Cardiac fibroblast (primary cell): ENCODE measurements at regions not wholly inside any gene's neighbourhood (a gene's known extent, or its start where the extent isn't known, plus 50 kb on each side); places are given as distances from the start of the nearest gene placed in this dataset.
"Not testable (repeated sequence)": the region's sequence is repeated elsewhere in the genome, so short reads cannot be mapped to it uniquely, and the experiment has no call there.

Experiments used
- DNase-seq, 2 donors: peaks; one replicate each; pipeline versions ENCODE4 v3.0.0 to v3.0.0-alpha.2; 2010; ENCODE audit warnings: low read depth in 2 of 2
- H3K4me3 ChIP-seq, 2 donors: replicated peaks in 1 of 2; 1 replicate in 1 of 2; 2 replicates in 1 of 2; pipeline ENCODE4 v1.5.1; 2011; ENCODE audit warnings: low read depth in 2 of 2, low read length in 2 of 2, mild to moderate bottlenecking in 2 of 2, moderate library complexity in 1 of 2
- CTCF ChIP-seq: IDR thresholded peaks from one replicate; pipeline ENCODE4 v1.5.1; 2011; ENCODE audit warnings: low read depth, mild to moderate bottlenecking, low read length, inconsistent platforms

GRCh38 chr2:239801404-239802184 lies 223.5 kb downstream of the NDUFA10 start:
- H3K4me3 ChIP-seq = no peak overlapping the region
- DNase-seq = no peak
- no peak for TF ChIP-seq CTCF

GRCh38 chr2:239800785-239801386 lies 224.3 kb downstream of the NDUFA10 start:
- TF ChIP-seq CTCF = no peak
- DNase-seq = no peak
- H3K4me3 ChIP-seq = no peak overlapping the region

- no peak overlapping the region for H3K4me3 ChIP-seq
- no peak for TF ChIP-seq CTCF
- DNase-seq = no peak
Measured at GRCh38 chr2:239797316-239797715, 227.8 kb downstream of the NDUFA10 start.

- not testable (repeated sequence) for DNase-seq, H3K4me3 ChIP-seq
Measured at GRCh38 chr2:239795761-239796160, 229.4 kb downstream of the NDUFA10 start.

- no peak for TF ChIP-seq CTCF
- no peak for DNase-seq
- H3K4me3 ChIP-seq = no peak overlapping the region
Measured at GRCh38 chr2:239793836-239794235, 231.3 kb downstream of the NDUFA10 start.

GRCh38 chr2:239793086-239793485 lies 232.1 kb downstream of the NDUFA10 start:
- TF ChIP-seq CTCF = no peak
- no peak overlapping the region for H3K4me3 ChIP-seq
- DNase-seq = no peak

- DNase-seq = no peak
- H3K4me3 ChIP-seq = no peak overlapping the region
- no peak for TF ChIP-seq CTCF
Measured at GRCh38 chr2:239792405-239793084, 232.6 kb downstream of the NDUFA10 start.
